ENCODE measurements at regions not wholly inside any gene's neighbourhood (a gene's known extent, or its start where the extent isn't known, plus 50 kb on each side); places are given as distances from the start of the nearest gene placed in this dataset.
"Not testable (repeated sequence)": the region's sequence is repeated elsewhere in the genome, so short reads cannot be mapped to it uniquely, and the experiment has no call there.

DNA sequence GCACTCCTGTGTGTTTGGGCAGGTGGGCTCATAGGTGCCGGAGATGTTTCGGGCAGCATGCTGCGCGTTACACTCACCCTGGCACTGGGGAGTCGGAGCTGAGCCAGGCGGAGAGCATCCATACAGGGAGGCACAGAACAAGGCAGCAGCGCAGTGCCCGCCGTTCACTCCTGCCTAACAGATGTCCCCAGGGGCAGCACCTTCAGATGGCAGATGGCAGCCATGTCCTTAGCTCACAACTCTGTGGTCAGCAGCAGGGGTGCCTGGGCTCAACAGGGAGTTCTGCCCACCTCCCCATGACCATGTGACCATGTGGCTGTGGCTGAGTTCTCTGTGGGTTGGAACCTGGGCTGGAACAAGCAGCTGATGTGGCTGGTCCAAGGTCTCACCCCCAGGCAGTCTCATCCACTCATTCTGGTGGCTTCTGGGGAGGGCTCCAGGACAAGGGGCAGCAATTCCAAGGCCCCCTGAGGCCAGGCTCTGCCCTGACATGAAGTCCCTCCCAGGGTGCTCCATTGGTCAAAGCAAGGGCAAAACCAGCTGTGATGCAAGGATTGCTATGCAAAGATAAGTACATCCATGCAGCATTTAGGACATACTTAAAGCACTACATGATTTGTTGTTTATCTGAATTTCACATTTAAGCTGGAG is 64.2 kb downstream of the MRPL36 start:
- TF ChIP-seq, protein P1, sequence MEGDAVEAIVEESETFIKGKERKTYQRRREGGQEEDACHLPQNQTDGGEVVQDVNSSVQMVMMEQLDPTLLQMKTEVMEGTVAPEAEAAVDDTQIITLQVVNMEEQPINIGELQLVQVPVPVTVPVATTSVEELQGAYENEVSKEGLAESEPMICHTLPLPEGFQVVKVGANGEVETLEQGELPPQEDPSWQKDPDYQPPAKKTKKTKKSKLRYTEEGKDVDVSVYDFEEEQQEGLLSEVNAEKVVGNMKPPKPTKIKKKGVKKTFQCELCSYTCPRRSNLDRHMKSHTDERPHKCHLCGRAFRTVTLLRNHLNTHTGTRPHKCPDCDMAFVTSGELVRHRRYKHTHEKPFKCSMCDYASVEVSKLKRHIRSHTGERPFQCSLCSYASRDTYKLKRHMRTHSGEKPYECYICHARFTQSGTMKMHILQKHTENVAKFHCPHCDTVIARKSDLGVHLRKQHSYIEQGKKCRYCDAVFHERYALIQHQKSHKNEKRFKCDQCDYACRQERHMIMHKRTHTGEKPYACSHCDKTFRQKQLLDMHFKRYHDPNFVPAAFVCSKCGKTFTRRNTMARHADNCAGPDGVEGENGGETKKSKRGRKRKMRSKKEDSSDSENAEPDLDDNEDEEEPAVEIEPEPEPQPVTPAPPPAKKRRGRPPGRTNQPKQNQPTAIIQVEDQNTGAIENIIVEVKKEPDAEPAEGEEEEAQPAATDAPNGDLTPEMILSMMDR (IDR thresholded peaks at IDR 0.05; ENCODE audit: low read depth, low read length), result no peak
- no peak for DNase-seq (ENCODE audit: extremely low read depth, low read depth)

DNA sequence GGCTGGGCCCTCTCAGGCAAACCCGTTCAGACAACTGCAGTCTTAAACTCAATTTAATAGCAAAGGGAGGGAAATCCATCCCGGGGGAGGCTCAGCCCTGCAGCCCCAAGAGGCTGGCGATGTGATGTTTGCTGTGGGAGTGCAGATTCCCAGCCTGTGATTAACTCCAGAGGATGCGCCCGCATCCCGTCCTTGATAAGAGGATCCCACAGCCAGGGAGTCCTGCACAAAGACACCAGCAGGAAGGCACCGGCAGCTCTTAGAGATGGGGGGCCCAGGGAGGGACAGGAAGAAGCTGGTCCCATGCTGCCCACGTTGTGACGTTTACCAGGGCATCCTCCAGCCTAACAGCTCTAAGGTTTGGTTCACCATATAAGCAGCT is 64.7 kb downstream of the MRPL36 start:
- TF ChIP-seq, protein P1 (IDR thresholded peaks at IDR 0.05; ENCODE audit: low read depth, low read length), result no peak
- no peak for DNase-seq (ENCODE audit: extremely low read depth, low read depth)

DNA sequence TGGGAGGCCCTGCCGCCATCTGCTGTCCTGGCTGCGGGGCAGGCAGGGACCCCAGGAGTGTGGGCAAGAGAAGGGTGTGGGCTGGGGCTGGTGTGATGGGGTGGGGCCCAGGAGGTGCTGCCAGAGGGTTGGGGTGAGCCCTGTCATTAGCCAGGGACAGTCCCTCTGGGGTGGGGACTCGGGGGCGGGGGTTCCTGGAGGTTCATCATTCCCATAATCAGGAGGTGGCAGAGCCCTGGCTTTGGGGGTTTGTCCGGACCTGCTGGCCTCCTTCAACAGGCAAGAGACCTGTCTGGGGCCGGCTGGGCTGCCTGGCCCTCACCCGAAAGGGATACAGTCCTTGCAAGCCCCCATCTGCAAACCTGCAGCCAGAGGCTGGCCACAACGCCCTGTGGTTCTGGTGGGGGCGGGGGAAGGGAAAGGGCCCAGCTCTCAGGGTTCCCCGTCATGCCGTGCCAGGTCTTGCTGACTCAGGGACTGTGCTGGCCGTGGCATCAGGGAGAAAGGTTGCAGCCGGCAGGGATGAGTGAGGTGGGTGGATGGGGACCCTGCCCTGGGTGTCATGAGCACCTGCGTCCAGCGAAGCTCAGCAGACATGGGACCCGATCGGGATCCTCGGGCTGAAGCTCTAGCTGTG is 65.2 kb downstream of the MRPL36 start:
- TF ChIP-seq, protein P1 (IDR thresholded peaks at IDR 0.05; ENCODE audit: low read depth, low read length), result no peak
- DNase-seq (ENCODE audit: extremely low read depth, low read depth), result no peak

DNA sequence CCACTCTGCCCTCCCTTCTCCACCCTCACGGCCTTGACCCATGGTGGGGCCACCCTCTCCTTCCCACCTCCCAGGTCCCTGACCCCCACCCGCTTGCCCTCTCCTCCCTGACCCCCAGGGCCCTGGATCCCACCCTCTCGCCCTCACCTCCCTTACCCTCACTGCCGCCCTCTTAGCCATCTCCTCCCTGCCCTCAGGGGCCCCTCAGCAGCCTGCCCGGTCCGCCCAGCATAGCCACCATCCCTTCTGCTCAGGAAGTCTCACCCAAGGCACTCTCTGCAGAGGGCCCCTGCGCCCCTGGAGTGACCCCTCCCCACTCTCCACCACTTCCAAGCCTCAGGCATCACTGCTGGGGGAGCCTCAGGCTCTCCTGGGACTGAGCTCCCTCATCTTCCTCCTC is 66.3 kb downstream of the MRPL36 start:
- no peak for DNase-seq (ENCODE audit: extremely low read depth, low read depth)
- TF ChIP-seq, protein P1 (IDR thresholded peaks at IDR 0.05; ENCODE audit: low read depth, low read length), result no peak

DNA sequence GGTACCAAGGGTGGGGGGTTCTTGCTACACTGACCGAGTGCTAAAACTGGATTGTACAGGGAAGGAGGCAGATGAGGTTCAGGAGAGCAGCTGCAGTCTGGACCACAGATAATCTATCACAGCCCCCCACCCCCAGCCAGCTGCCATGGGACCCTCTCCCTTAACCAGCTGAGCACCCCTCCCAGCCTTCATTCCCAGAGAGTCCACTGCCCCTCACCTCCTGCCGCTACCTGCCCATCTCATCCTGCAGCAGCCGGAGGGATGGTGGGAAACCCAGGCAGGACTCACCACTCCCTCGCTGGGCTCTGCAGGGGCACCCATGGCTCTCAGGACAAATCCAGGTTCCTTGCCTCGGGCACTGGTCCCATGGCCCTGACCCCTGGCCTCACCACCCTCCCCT is 66.7 kb downstream of the MRPL36 start:
- no peak for DNase-seq (ENCODE audit: extremely low read depth, low read depth)

DNA sequence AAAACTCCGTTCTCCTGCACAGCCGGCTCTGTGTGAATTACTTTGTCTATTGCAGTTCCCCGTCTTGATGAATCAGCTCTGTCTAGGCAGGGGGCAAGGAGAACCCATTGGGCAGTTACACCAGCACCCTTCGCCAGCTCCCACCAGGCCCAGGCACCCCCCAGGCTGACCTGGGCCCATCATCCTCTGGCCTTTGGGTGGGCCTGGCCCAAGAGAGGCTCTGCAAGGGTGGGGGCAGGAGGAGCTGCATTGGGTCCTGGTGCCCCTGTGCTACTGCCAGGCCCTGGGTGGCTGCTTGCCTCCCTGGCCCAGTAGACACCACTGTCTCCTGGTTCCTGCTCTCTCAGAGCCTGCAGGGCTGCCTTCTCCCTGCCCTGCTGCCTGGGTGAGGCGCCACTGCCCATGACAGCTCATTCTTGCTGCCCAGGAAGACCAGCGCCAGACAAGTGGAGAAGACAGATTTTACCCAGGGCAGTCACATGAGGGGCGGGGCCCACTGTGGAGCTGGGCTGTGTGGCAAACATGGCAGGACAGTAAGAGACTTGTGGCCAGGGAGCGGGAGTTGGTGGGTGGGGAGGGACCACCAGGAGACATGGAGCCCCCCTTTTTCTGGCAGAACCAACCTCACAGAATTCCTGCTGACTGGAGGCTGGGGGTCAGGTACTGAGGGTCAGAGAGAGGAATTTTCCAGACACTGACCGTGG is 67.2 kb downstream of the MRPL36 start:
- no peak for DNase-seq (ENCODE audit: extremely low read depth, low read depth)

More for the DNA sequence above, 66.7 kb downstream of the MRPL36 start:
- TF ChIP-seq, protein P1 (IDR thresholded peaks at IDR 0.05; ENCODE audit: low read depth, low read length), result no peak

GRCh38 chr5:1731855-1732237 is 67.8 kb downstream of the MRPL36 start:
- DNase-seq (ENCODE audit: extremely low read depth, low read depth), result not testable (repeated sequence)

More for the DNA sequence above, 67.2 kb downstream of the MRPL36 start:
- TF ChIP-seq, protein P1 (IDR thresholded peaks at IDR 0.05; ENCODE audit: low read depth, low read length), result no peak

All from AG09319 (cell line).